SK-N-SH (cell line): ENCODE measurements at regions not wholly inside any gene's neighbourhood (a gene's known extent, or its start where the extent isn't known, plus 50 kb on each side); places are given as distances from the start of the nearest gene placed in this dataset.
A peak's percentile ranks its signal among the peaks of the same experiment; 100 is the strongest.

ENCODE experiments used
- CTCF ChIA-PET: fragments of 300-600, 350-600 bp; formaldehyde crosslinking; extraction: SDS; loops from one replicate; lab custom pipeline; 2021; lab: Yijun Ruan, JAX
- POLR2A ChIA-PET: fragments of 350-600 bp; sonication (Branson Sonifier 250); formaldehyde crosslinking; extraction: SDS; loops from one replicate; lab custom pipeline; 2020; ENCODE audit warnings: antibody characterized with exemption, inconsistent platforms; lab: Yijun Ruan, JAX
- DNase-seq: peaks from one replicate; pipeline ENCODE4 v3.0.0; 2012
- H2AFZ ChIP-seq: fragments of 200-600 bp; sonication (generic); 2 replicates; pipeline ENCODE4 v1.8.1; 2016; ENCODE audit warnings: antibody characterized with exemption, mild to moderate bottlenecking, low read depth
- H3F3A ChIP-seq: fragments of 200-600 bp; sonication (generic); replicated peaks from 2 replicates; pipeline ENCODE3; 2016; ENCODE audit warnings: antibody characterized with exemption, mild to moderate bottlenecking; ENCODE audit not compliant: insufficient read depth
- H3K27ac ChIP-seq, 2 experiments: fragments of 200-500 bp in 1 of 2; fragments of 200-600 bp in 1 of 2; sonication (Bioruptor generic) in 1 of 2; sonication (generic), shearing (Covaris generic) in 1 of 2; 2 replicates each; pipeline versions ENCODE4 v1.5.1 to v1.6.1; 2014 to 2016; ENCODE audit warnings: low read depth in 2 of 2, inconsistent platforms in 1 of 2, low read length in 1 of 2, mild to moderate bottlenecking in 1 of 2, mixed read lengths in 1 of 2
- H3K27me3 ChIP-seq: fragments of 200-600 bp; sonication (generic), shearing (Covaris generic); 2 replicates; pipeline ENCODE4 v1.6.1; 2016; ENCODE audit warnings: mixed run types; ENCODE audit not compliant: insufficient read depth
- H3K36me3 ChIP-seq, 2 experiments: fragments of 200-500 bp in 1 of 2; fragments of 200-600 bp in 1 of 2; sonication (Bioruptor generic) in 1 of 2; sonication (generic) in 1 of 2; replicated peaks in 1 of 2; 2 replicates each; pipeline versions ENCODE3 to v1.5.1; 2014 to 2016; ENCODE audit warnings: low read length in 1 of 2, mild to moderate bottlenecking in 1 of 2; ENCODE audit not compliant: insufficient read depth in 2 of 2, control insufficient read depth in 1 of 2
- H3K4me1 ChIP-seq, 2 experiments: fragments of 200-500 bp in 1 of 2; fragments of 200-600 bp in 1 of 2; sonication (Bioruptor generic) in 1 of 2; sonication (generic), shearing (Covaris generic) in 1 of 2; 2 replicates each; pipeline versions ENCODE4 v1.5.1 to v1.6.1; 2014 to 2016; ENCODE audit warnings: low read depth in 1 of 2, low read length in 1 of 2, mixed run types in 1 of 2; ENCODE audit not compliant: insufficient read depth in 2 of 2, control insufficient read depth in 1 of 2
- H3K4me2 ChIP-seq: fragments of 200-600 bp; sonication (generic), shearing (Covaris generic); 2 replicates; pipeline ENCODE4 v1.6.1; 2017; ENCODE audit warnings: mixed run types
- H3K4me3 ChIP-seq, 2 experiments: fragments of 200-500 bp in 1 of 2; fragments of 200-600 bp in 1 of 2; sonication (Bioruptor generic) in 1 of 2; sonication (generic), shearing (Covaris generic) in 1 of 2; 2 replicates each; pipeline versions ENCODE4 v1.5.1 to v1.8.1; 2014 to 2016; ENCODE audit warnings: low read depth in 2 of 2, inconsistent platforms in 1 of 2, low read length in 1 of 2, mild to moderate bottlenecking in 1 of 2, mixed read lengths in 1 of 2, moderate library complexity in 1 of 2
- H3K79me2 ChIP-seq: fragments of 200-600 bp; sonication (generic); 2 replicates; pipeline ENCODE4 v1.8.1; 2017; ENCODE audit warnings: mild to moderate bottlenecking; ENCODE audit not compliant: insufficient read depth
- H3K9ac ChIP-seq: fragments of 200-600 bp; sonication (generic); 2 replicates; pipeline ENCODE4 v1.6.1; 2017; ENCODE audit warnings: mixed run types
- H3K9me2 ChIP-seq: fragments of 200-600 bp; sonication (generic); 2 replicates; pipeline ENCODE4 v1.6.1; 2017; ENCODE audit warnings: mixed run types
- H3K9me3 ChIP-seq: fragments of 200-600 bp; sonication (generic); 2 replicates; pipeline ENCODE4 v1.6.1; 2017; ENCODE audit warnings: mixed run types, mild to moderate bottlenecking, moderate library complexity
- H4K20me1 ChIP-seq: fragments of 200-600 bp; sonication (generic); 2 replicates; pipeline ENCODE4 v1.6.1; 2017; ENCODE audit warnings: mild to moderate bottlenecking, mixed run types; ENCODE audit not compliant: insufficient read depth
- CHD2 ChIP-seq: fragments of 150-350 bp; IDR thresholded peaks from 2 replicates; pipeline ENCODE4 v1.6.1; 2018; ENCODE audit warnings: low read length; ENCODE audit not compliant: partially characterized antibody
- EZH2phosphoT487 ChIP-seq: fragments of 200-600 bp; sonication (generic); IDR thresholded peaks from 2 replicates; pipeline ENCODE4 v1.6.1; 2017; ENCODE audit warnings: low read depth, mixed run types, mild to moderate bottlenecking, antibody characterized with exemption, moderate library complexity, borderline replicate concordance
- FOSL2 ChIP-seq: IDR thresholded peaks from 2 replicates; pipeline ENCODE4 v1.4.0; 2012; ENCODE audit warnings: low read depth, mild to moderate bottlenecking, moderate library complexity, borderline replicate concordance
- GATA2 ChIP-seq: sonication (generic); formaldehyde crosslinking; IDR thresholded peaks from 2 replicates; pipeline ENCODE4 v1.5.0; 2020; ENCODE audit warnings: mild to moderate bottlenecking, missing genetic modification reagents
- MAX ChIP-seq: IDR thresholded peaks from 2 replicates; pipeline ENCODE4 v1.4.0; 2012; ENCODE audit warnings: low read depth
- MEF2A ChIP-seq: IDR thresholded peaks from 2 replicates; pipeline ENCODE4 v1.4.0; 2012; ENCODE audit warnings: low read depth, borderline replicate concordance
- MXI1 ChIP-seq: IDR thresholded peaks from 2 replicates; pipeline ENCODE4 v1.6.1; 2012; ENCODE audit warnings: mild to moderate bottlenecking, low read depth, low read length, improper control_type of control experiment
- NFIC ChIP-seq: IDR thresholded peaks from 2 replicates; pipeline ENCODE4 v1.4.0; 2012; ENCODE audit warnings: borderline replicate concordance
- NRF1 ChIP-seq: IDR thresholded peaks from 2 replicates; pipeline ENCODE4 v1.6.1; 2012; ENCODE audit warnings: low read depth, mild to moderate bottlenecking, low read length
- PBX3 ChIP-seq: IDR thresholded peaks from 2 replicates; pipeline ENCODE4; 2012
- RAD21 ChIP-seq: IDR thresholded peaks from 2 replicates; pipeline ENCODE4 v1.6.1; 2012; ENCODE audit warnings: mild to moderate bottlenecking, low read length
- RXRA ChIP-seq: IDR thresholded peaks from 2 replicates; pipeline ENCODE4 v1.4.0; 2012; ENCODE audit warnings: low read depth, mild to moderate bottlenecking, borderline replicate concordance
- SIN3A ChIP-seq: IDR thresholded peaks from 2 replicates; pipeline ENCODE4 v1.6.1; 2012; ENCODE audit warnings: low read depth, mild to moderate bottlenecking, low read length, moderate library complexity, borderline replicate concordance
- SMC3 ChIP-seq: IDR thresholded peaks from 2 replicates; pipeline ENCODE4 v1.6.1; 2012; ENCODE audit warnings: low read depth, low read length, improper control_type of control experiment
- TAF1 ChIP-seq: IDR thresholded peaks from 2 replicates; pipeline ENCODE4 v1.6.1; 2012; ENCODE audit warnings: low read depth, mild to moderate bottlenecking, low read length, moderate library complexity, borderline replicate concordance
- TCF12 ChIP-seq: IDR thresholded peaks from 2 replicates; pipeline ENCODE4 v1.4.0; 2012
- WGBS: methylation state at CpG from one replicate; pipeline ENCODE4 v1.1.6; 2017; ENCODE audit warnings: low lambda C conversion rate; 5-methylcytosine and 5-hydroxymethylcytosine counted together
- TF ChIP-seq, protein P1 (sequence below): IDR thresholded peaks from 2 replicates; pipeline ENCODE4 v1.4.0; 2012; ENCODE audit warnings: low read depth, borderline replicate concordance
- TF ChIP-seq, protein P2 (sequence below): IDR thresholded peaks from 2 replicates; pipeline ENCODE4 v1.4.0; 2012; ENCODE audit warnings: low read depth, borderline replicate concordance
- TF ChIP-seq, protein P3 (sequence below): fragments of 150-350 bp; IDR thresholded peaks from 2 replicates; pipeline ENCODE4 v1.6.1; 2017; ENCODE audit warnings: antibody characterized with exemption, low read length, low read depth, borderline replicate concordance

DNA sequence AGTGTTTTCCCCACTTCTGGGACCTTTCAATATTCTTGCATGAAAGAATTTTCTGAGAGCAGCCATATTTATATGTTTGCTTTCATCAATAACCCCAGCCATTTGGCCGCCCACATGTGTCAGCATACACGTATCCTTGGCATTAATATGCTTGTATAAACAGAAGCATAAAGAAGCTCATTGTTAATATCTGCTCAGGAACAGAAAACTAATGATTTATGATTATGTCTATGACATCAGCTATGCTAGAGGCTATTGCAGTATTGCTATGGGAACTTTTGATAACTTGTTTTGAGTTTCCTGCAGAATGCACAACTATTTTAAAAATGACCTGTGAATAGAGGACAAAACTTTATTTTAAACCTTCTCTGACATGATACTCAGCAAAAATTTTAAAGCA is 300.9 kb upstream of the MTPN start:
- Histone ChIP-seq H3K9me3 (0 out of 2 replicates have a peak, but pooled peaks cover 8% of the 10 kb centered on the region), H3K36me3 (no peaks in the 10 kb centered on the region), H4K20me1 (no peaks in the 10 kb centered on the region), H3F3A (no peaks in the 10 kb centered on the region), H2AFZ (no peak overlapping the region), H3K4me3 (no peak overlapping the region), H3K9ac (no peak overlapping the region), H3K9me2 (no peaks in the 10 kb centered on the region), H3K27ac (no peak overlapping the region), H3K27me3 (no peaks in the 10 kb centered on the region), H3K79me2 (no peaks in the 10 kb centered on the region), H3K4me2 (no peak overlapping the region), H3K4me1 (no peaks in the 10 kb centered on the region)
- POLR2A ChIA-PET = no interaction called here
- DNase-seq = no peak
- TF ChIP-seq RAD21 (no peak), MEF2A (no peak), PBX3 (no peak), EZH2phosphoT487 (no peak)
- CTCF ChIA-PET = interaction anchor here (1.0 to 1.9 kb wide), 4 partner anchors 17 to 1314 kb away, joined by 3 to 4 read pairs (median 4); no protein-coding TSS in a partner anchor
- WGBS = 27% methylated on average over 2 of the region's 2 CpGs

GRCh38 chr7:136275794-136276193 is 298.6 kb upstream of the MTPN start:
- peak; percentile 6 for DNase-seq
- no peak for TF ChIP-seq RXRA
- no peak for TF ChIP-seq SIN3A
- TF ChIP-seq EZH2phosphoT487 = no peak
- no peak for TF ChIP-seq PBX3
- TF ChIP-seq, protein P1, sequence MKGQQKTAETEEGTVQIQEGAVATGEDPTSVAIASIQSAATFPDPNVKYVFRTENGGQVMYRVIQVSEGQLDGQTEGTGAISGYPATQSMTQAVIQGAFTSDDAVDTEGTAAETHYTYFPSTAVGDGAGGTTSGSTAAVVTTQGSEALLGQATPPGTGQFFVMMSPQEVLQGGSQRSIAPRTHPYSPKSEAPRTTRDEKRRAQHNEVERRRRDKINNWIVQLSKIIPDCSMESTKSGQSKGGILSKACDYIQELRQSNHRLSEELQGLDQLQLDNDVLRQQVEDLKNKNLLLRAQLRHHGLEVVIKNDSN = no peak
- no peak for TF ChIP-seq NFIC
- TF ChIP-seq, protein P2, sequence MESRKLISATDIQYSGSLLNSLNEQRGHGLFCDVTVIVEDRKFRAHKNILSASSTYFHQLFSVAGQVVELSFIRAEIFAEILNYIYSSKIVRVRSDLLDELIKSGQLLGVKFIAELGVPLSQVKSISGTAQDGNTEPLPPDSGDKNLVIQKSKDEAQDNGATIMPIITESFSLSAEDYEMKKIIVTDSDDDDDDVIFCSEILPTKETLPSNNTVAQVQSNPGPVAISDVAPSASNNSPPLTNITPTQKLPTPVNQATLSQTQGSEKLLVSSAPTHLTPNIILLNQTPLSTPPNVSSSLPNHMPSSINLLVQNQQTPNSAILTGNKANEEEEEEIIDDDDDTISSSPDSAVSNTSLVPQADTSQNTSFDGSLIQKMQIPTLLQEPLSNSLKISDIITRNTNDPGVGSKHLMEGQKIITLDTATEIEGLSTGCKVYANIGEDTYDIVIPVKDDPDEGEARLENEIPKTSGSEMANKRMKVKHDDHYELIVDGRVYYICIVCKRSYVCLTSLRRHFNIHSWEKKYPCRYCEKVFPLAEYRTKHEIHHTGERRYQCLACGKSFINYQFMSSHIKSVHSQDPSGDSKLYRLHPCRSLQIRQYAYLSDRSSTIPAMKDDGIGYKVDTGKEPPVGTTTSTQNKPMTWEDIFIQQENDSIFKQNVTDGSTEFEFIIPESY = no peak
- no peak for TF ChIP-seq GATA2 (CRISPR knock-in tag)
- TF ChIP-seq MXI1 = no peak
- TF ChIP-seq, protein P3, sequence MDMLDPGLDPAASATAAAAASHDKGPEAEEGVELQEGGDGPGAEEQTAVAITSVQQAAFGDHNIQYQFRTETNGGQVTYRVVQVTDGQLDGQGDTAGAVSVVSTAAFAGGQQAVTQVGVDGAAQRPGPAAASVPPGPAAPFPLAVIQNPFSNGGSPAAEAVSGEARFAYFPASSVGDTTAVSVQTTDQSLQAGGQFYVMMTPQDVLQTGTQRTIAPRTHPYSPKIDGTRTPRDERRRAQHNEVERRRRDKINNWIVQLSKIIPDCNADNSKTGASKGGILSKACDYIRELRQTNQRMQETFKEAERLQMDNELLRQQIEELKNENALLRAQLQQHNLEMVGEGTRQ = no peak
- no peak for TF ChIP-seq TCF12
- TF ChIP-seq FOSL2 = no peak
- no peak for TF ChIP-seq MEF2A
- no peak for TF ChIP-seq SMC3
- TF ChIP-seq MAX = no peak
- no peak for TF ChIP-seq CHD2
- no peak for TF ChIP-seq NRF1
- TF ChIP-seq TAF1 = no peak
- H3K4me2 ChIP-seq = no peak overlapping the region
- H3F3A ChIP-seq = no peaks in the 10 kb centered on the region
- no peaks in the 10 kb centered on the region for H3K79me2 ChIP-seq
- H3K4me1 ChIP-seq = no peaks in the 10 kb centered on the region
- no peak overlapping the region for H3K27ac ChIP-seq
- H3K9me3 ChIP-seq = 0 out of 2 replicates have a peak, but pooled peaks cover under 1% of the 10 kb centered on the region
- H4K20me1 ChIP-seq = no peaks in the 10 kb centered on the region
- no peak overlapping the region for H3K4me3 ChIP-seq
- H3K9me2 ChIP-seq = no peaks in the 10 kb centered on the region
- WGBS = 14% methylated on average over 3 of the region's 3 CpGs
- no peaks in the 10 kb centered on the region for H3K27me3 ChIP-seq
- POLR2A ChIA-PET = no interaction called here
- H3K9ac ChIP-seq = no peak overlapping the region
- no peaks in the 10 kb centered on the region for H3K36me3 ChIP-seq
- CTCF ChIA-PET = interaction anchor here (0.8 to 1.0 kb wide), 3 partner anchors 21 to 160 kb away, joined by 3 read pairs; no protein-coding TSS in a partner anchor
- H2AFZ ChIP-seq = no peak overlapping the region
